Psoas muscle (tissue), 7 donors: ENCODE measurements at regions not wholly inside any gene's neighbourhood (a gene's known extent, or its start where the extent isn't known, plus 50 kb on each side); places are given as distances from the start of the nearest gene placed in this dataset.

Experiments used
- ATAC-seq, 4 donors: fragments of 200-7000 bp; cut with Tn5 transposase; one replicate each; pipeline ENCODE4 v1.9.1; 2020; ENCODE audit warnings: moderate library complexity in 3 of 4, mild to moderate bottlenecking in 2 of 4
- DNase-seq, 2 donors: peaks; one replicate each; pipeline ENCODE4 v3.0.0-alpha.2; 2020
- H3K27ac ChIP-seq: fragments of 200-600 bp; one replicate; pipeline ENCODE4 v1.8.0; 2022
- H3K27me3 ChIP-seq, 3 donors: fragments of 200-600 bp in 1 of 3; one replicate each; pipeline versions ENCODE4 v1.6.1 to v1.8.0; 2013 to 2022; ENCODE audit warnings: low read length in 2 of 3, mild to moderate bottlenecking in 2 of 3, moderate library complexity in 1 of 3; ENCODE audit not compliant: insufficient read depth in 3 of 3
- H3K36me3 ChIP-seq, 2 donors: fragments of 200-600 bp in 1 of 2; one replicate each; pipeline versions ENCODE4 v1.6.1 to v1.8.0; 2013 to 2022; ENCODE audit warnings: low read depth in 1 of 2, mild to moderate bottlenecking in 1 of 2, moderate library complexity in 1 of 2; ENCODE audit not compliant: insufficient read depth in 1 of 2
- H3K4me1 ChIP-seq: fragments of 200-600 bp; one replicate; pipeline ENCODE4 v1.8.0; 2022
- H3K4me3 ChIP-seq: fragments of 200-600 bp; one replicate; pipeline ENCODE4 v1.8.0; 2022; ENCODE audit warnings: mild to moderate bottlenecking
- H3K9me3 ChIP-seq: fragments of 200-600 bp; one replicate; pipeline ENCODE4 v1.8.0; 2022
- WGBS, 3 donors: extraction: QIAGEN DNeasy Blood & Tissue Kit; methylation state at CpG; one replicate each; pipeline versions ENCODE4 v1.1.6 to v1.1.7; 2013; 5-methylcytosine and 5-hydroxymethylcytosine counted together
- intact Hi-C, 2 donors: fragments of 100-400 bp; cut with DNase I; formaldehyde crosslinking; loops; one replicate each; pipeline versions ENCODE4 v1.11.0 to v1.14.2; 2022
- TF ChIP-seq, protein P1 (sequence below): fragments of 200-600 bp; IDR thresholded peaks from one replicate; pipeline ENCODE4 v1.8.0; 2022; ENCODE audit warnings: antibody characterized with exemption
- donor health status: healthy with polysubstance abuse.
- donor health status: DM: no; HTN: no; CAD: no; lungs with moderate emphysema.
- donor health status: Bipolar disorder and iron deficiency.
- donor health status: healthy.
- donor health status: DM: yes; HTN: yes; CAD: no.
- donor health status: DM: no; HTN: no; CAD: no.
- donor health status: DM: yes; HTN: yes; CAD: no.

DNA sequence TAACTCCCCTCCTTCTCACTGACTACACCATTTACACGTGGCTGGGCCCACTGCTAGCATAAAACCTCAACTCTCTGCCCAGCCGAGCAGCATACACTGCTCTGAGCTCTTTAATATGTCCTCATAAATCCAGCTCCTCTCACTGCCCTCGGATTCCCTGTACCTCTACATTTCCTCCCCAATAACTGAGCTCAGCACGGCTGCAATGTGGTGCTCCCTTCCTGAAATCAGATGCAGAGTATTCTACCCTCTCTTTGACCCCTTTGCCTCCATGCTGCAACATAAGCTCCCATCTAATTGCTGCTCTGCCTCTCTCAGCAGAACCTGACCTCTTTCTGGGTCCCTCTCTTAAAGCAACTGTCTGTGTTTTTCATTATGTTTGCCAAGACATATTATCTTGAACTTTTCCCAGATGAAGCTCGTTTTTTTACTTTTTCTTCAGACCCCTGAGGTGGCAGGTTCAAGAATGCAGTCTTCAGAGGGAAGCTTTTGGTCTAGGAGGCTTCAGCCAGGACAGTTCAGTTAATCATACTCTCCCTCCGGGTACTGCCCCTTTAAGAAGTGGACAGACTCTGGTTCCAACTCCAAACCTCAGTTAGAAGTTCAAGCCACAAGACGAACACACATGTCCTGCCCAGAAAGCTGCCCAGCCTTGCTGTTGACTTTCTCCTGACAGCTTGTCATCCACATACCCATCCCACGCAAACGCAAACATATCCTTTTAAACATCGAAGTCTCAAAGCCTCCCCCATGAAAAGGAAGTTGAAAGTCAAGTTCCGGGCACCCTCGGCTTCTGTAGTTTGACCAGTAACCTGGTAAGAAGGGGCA lies 81.1 kb upstream of the NEO1 start:
- no peaks in the 10 kb centered on the region for H3K9me3 ChIP-seq
- H3K27me3 ChIP-seq = no peaks in the 10 kb centered on the region
- ATAC-seq = peak; percentile 74 to 87 (median 80)
- intact Hi-C loops = loop anchor here (5.0 to 10.0 kb wide), 2 partner anchors 96 to 174 kb away; no protein-coding TSS in a partner anchor
- TF ChIP-seq, protein P1, sequence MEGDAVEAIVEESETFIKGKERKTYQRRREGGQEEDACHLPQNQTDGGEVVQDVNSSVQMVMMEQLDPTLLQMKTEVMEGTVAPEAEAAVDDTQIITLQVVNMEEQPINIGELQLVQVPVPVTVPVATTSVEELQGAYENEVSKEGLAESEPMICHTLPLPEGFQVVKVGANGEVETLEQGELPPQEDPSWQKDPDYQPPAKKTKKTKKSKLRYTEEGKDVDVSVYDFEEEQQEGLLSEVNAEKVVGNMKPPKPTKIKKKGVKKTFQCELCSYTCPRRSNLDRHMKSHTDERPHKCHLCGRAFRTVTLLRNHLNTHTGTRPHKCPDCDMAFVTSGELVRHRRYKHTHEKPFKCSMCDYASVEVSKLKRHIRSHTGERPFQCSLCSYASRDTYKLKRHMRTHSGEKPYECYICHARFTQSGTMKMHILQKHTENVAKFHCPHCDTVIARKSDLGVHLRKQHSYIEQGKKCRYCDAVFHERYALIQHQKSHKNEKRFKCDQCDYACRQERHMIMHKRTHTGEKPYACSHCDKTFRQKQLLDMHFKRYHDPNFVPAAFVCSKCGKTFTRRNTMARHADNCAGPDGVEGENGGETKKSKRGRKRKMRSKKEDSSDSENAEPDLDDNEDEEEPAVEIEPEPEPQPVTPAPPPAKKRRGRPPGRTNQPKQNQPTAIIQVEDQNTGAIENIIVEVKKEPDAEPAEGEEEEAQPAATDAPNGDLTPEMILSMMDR = no peak
- H3K4me3 ChIP-seq = peak overlapping the region; percentile 57
- 11 to 28% (median 11%) methylated on average over 12 of the region's 12 CpGs for WGBS, 3 donors
- H3K36me3 ChIP-seq = no peaks in the 10 kb centered on the region
- H3K27ac ChIP-seq = peak overlapping the region; percentile 69
- H3K4me1 ChIP-seq = peaks cover 51% of the 10 kb centered on the region
- DNase-seq = no peak

DNA sequence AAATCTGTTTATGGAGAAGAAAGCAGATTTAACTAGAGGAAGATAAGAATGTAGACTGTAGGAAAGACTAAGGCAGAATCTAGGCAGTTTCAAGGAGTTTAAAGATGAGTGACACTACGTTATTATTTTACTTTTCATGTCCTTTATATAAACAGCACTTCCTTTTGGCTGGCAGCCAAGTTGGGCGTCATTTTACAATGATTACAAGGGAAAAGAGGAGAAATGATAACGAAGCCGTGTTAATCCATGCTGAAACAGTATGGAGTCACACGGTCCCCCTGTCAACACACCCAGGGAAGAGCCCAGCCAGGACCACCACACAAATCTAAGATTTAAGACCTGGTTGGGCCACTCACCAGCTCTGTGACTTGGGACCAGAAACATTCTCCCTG lies 83.7 kb upstream of the NEO1 start:
- DNase-seq (peak in 1 of 2 donors; percentile 49), ATAC-seq (no peak)
- H3K4me1 ChIP-seq = peaks cover 51% of the 10 kb centered on the region
- peak overlapping the region; percentile 57 for H3K27ac ChIP-seq
- no peaks in the 10 kb centered on the region for H3K36me3 ChIP-seq
- H3K27me3 ChIP-seq = no peaks in the 10 kb centered on the region
- 23 to 36% (median 36%) methylated on average over 5 of the region's 5 CpGs for WGBS, 3 donors
- H3K4me3 ChIP-seq = no peak overlapping the region
- TF ChIP-seq, protein P1 = no peak
- no peaks in the 10 kb centered on the region for H3K9me3 ChIP-seq
- intact Hi-C loops = loop anchor here in 1 of 2 donors (5.0 kb wide), 1 partner anchor 84 kb away; the partner anchor contains the start of gene NEO1

DNA sequence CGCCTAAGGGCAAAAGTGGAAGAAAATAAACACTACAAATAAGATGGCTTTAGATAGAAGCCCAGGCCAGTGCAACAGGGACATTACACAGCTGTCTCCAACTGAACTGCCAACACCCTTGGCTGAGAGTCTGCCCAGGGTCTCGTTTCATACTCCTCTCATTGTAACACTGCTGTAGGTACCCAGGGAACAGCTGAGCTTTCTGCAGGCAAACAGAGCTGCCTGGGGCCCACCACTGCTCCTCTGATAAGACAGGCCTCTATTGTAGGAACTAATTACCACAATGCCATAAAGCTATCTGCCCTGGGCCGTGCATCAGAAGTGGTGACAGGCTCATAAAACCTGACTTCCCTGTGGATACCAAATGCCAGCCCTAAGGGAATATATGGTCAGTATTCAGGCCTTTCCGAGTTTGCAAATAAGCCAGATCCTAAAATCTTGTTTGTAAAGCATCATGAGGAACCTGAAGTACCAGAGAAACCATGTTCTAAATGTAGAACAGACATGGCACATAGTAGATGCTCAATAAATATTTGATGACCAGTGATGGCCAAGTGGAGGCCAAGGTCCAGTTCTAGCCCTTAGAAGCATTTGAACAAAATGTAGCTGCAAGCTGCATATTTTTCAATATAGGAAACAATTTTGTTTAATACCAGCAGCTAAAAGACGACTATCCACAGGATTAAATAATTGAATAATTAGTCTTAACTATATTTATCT lies 84.3 kb upstream of the NEO1 start:
- peaks cover 51% of the 10 kb centered on the region for H3K4me1 ChIP-seq
- no peaks in the 10 kb centered on the region for H3K36me3 ChIP-seq
- intact Hi-C loops = loop anchor here in 1 of 2 donors (5.0 kb wide), 1 partner anchor 84 kb away; the partner anchor contains the start of gene NEO1
- H3K4me3 ChIP-seq = no peak overlapping the region
- WGBS, 3 donors = 38 to 44% (median 40%) methylated on average over 5 of the region's 5 CpGs
- TF ChIP-seq, protein P1 = no peak
- peak overlapping the region; percentile 57 for H3K27ac ChIP-seq
- DNase-seq = no peak
- no peaks in the 10 kb centered on the region for H3K27me3 ChIP-seq
- no peaks in the 10 kb centered on the region for H3K9me3 ChIP-seq
- peak; percentile 25 to 70 (median 44) for ATAC-seq

DNA sequence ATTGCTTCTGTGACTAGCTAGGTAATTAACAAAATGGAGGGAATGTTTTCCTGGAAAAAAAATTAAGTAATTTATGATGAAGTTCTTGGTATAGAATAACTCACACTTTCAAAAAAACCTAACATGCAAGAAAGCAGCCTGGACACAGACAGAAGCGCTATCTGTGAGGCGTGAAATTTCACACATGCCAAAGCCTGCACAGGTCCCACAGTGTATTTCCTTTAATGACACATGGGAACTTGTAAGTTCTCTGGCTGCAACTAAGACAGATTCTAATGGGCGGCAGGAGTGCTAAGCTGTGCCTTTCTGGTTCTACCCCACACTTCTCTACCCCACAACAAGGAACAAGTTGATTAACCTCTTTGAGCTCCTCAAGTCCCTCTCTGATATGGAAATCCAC lies 84.9 kb upstream of the NEO1 start:
- Histone ChIP-seq H3K36me3 (no peaks in the 10 kb centered on the region), H3K4me1 (peaks cover 47% of the 10 kb centered on the region), H3K4me3 (no peak overlapping the region), H3K27me3 (no peaks in the 10 kb centered on the region), H3K9me3 (no peaks in the 10 kb centered on the region), H3K27ac (peak overlapping the region; percentile 57)
- intact Hi-C loops = loop anchor here in 1 of 2 donors (5.0 kb wide), 1 partner anchor 85 kb away; the partner anchor contains the start of gene NEO1
- DNase-seq (no peak), ATAC-seq (peak in 3 of 4 donors; percentile 31 to 42 (median 34))
- WGBS, 3 donors = 16 to 34% (median 23%) methylated on average over 3 of the region's 3 CpGs
- TF ChIP-seq, protein P1 = no peak
